Spleen (tissue), 11 donors: ENCODE measurements at regions not wholly inside any gene's neighbourhood (a gene's known extent, or its start where the extent isn't known, plus 50 kb on each side); places are given as distances from the start of the nearest gene placed in this dataset.

Experiments used
- DNase-seq: peaks from one replicate; pipeline ENCODE4 v3.0.0-alpha.2; 2020
- H3K27ac ChIP-seq, 8 donors: fragments of 200-600 bp; sonication (generic) in 7 of 8; 1 replicate in 4 of 8; 2 replicates in 4 of 8; pipeline versions ENCODE4 v1.5.0 to v1.8.0; 2016 to 2021; ENCODE audit warnings: inconsistent platforms in 4 of 8, mild to moderate bottlenecking in 4 of 8, moderate library complexity in 1 of 8
- H3K27me3 ChIP-seq, 7 donors: fragments of 200-600 bp; sonication (generic) in 6 of 7; replicated peaks in 1 of 7; 1 replicate in 4 of 7; 2 replicates in 3 of 7; pipeline versions ENCODE4 v1.5.0 to v1.8.0; 2016 to 2021; ENCODE audit warnings: inconsistent platforms in 3 of 7, mild to moderate bottlenecking in 1 of 7
- H3K36me3 ChIP-seq, 6 donors: fragments of 200-600 bp; sonication (generic) in 5 of 6; 1 replicate in 4 of 6; 2 replicates in 2 of 6; pipeline versions ENCODE4 v1.5.0 to v1.8.0; 2016 to 2021; ENCODE audit warnings: inconsistent platforms in 2 of 6
- H3K4me1 ChIP-seq, 6 donors: fragments of 200-600 bp; sonication (generic) in 5 of 6; 1 replicate in 3 of 6; 2 replicates in 3 of 6; pipeline versions ENCODE4 v1.5.0 to v1.8.0; 2016 to 2021; ENCODE audit warnings: inconsistent platforms in 3 of 6
- H3K4me3 ChIP-seq, 8 donors: fragments of 200-600 bp; sonication (generic) in 7 of 8; 1 replicate in 4 of 8; 2 replicates in 4 of 8; pipeline versions ENCODE4 v1.5.0 to v1.8.0; 2016 to 2021; ENCODE audit warnings: inconsistent platforms in 4 of 8, mild to moderate bottlenecking in 4 of 8, moderate library complexity in 2 of 8
- H3K9me3 ChIP-seq, 8 donors: fragments of 200-600 bp; sonication (generic) in 7 of 8; 1 replicate in 4 of 8; 2 replicates in 4 of 8; pipeline versions ENCODE4 v1.5.0 to v1.8.0; 2016 to 2021; ENCODE audit warnings: inconsistent platforms in 4 of 8
- CTCF ChIP-seq, 11 experiments: fragments of 200-600 bp in 7 of 11; fragments of 450-650 bp in 4 of 11; sonication (generic) in 4 of 11; IDR thresholded peaks in 8 of 11; conservative IDR thresholded peaks in 3 of 11; 1 replicate in 7 of 11; 2 replicates in 4 of 11; pipeline versions ENCODE4 v1.4.0 to v1.8.0; 2016 to 2021; ENCODE audit warnings: antibody characterized with exemption in 11 of 11, inconsistent platforms in 4 of 11, mild to moderate bottlenecking in 1 of 11
- POLR2A ChIP-seq, 3 donors: fragments of 450-650 bp; IDR thresholded peaks; one replicate each; pipeline ENCODE4 v1.5.1; 2017; ENCODE audit warnings: antibody characterized with exemption in 3 of 3, mild to moderate bottlenecking in 1 of 3
- POLR2AphosphoS5 ChIP-seq, 3 donors: sonication (generic); formaldehyde crosslinking; IDR thresholded peaks; one replicate each; pipeline ENCODE4 v1.5.1; 2017; ENCODE audit warnings: antibody characterized with exemption in 3 of 3
- WGBS, 5 donors: extraction: QIAGEN DNeasy Blood & Tissue Kit in 3 of 5; methylation state at CpG; one replicate each; pipeline versions ENCODE4 v1.1.5 to v1.1.7; 2013 to 2018; 5-methylcytosine and 5-hydroxymethylcytosine counted together
- intact Hi-C: fragments of 100-400 bp; cut with DNase I; formaldehyde crosslinking; loops from one replicate; pipeline ENCODE4 v1.15.0; 2023; ENCODE audit warnings: low total_unique reads
- donor health status: healthy with polysubstance abuse.
- donor health status: DM: no; HTN: no; CAD: no; lungs with moderate emphysema.
- donor health status: DM: no; HTN: no; CAD: no.
- donor health status: Bipolar disorder and iron deficiency.
- donor health status: healthy.
- donor health status: DM: no; HTN: no; CAD: no.
- donor health status: DM: yes; HTN: yes; CAD: no.

- Histone ChIP-seq H3K4me3 (no peak overlapping the region), H3K36me3 (no peaks in the 10 kb centered on the region), H3K9me3 (peaks cover 0 to 11% (median 3%) of the 10 kb centered on the region in 8 donors), H3K4me1 (peaks cover 0 to 11% (median 0%) of the 10 kb centered on the region in 6 donors), H3K27ac (no peak overlapping the region), H3K27me3 (no peaks in the 10 kb centered on the region)
- TF ChIP-seq POLR2AphosphoS5 (IDR thresholded peaks at IDR 0.05) = no peak
- TF ChIP-seq CTCF (IDR thresholded peaks at IDR 0.05 in 8 of 11, conservative IDR thresholded peaks at IDR 0.05 in 3 of 11) = no peak
- no peak for TF ChIP-seq POLR2A (IDR thresholded peaks at IDR 0.05)
- intact Hi-C loops = no loop called here
- no peak for DNase-seq
- 58 to 71% (median 67%) methylated on average over 6 of the region's 6 CpGs for WGBS, 5 donors
Observed at GRCh38 chr7:25031007-25031406, 51.0 kb upstream of the OSBPL3 start.
